GM12874 (cell line): ENCODE measurements at regions not wholly inside any gene's neighbourhood (a gene's known extent, or its start where the extent isn't known, plus 50 kb on each side); places are given as distances from the start of the nearest gene placed in this dataset.

Experiments used
- CTCF ChIP-seq: IDR thresholded peaks from 2 replicates; pipeline ENCODE4 v1.5.1; 2011; ENCODE audit warnings: low read depth, mild to moderate bottlenecking, control low read depth, low read length, moderate library complexity; ENCODE audit not compliant: insufficient read depth

GRCh38 chr13:62131604-62132003 lies 716.0 kb upstream of the PCDH20 start:
- no peak for TF ChIP-seq CTCF

GRCh38 chr13:62130062-62130970 lies 714.7 kb upstream of the PCDH20 start:
- TF ChIP-seq CTCF, result no peak

GRCh38 chr13:62129000-62129551 lies 713.4 kb upstream of the PCDH20 start:
- no peak for TF ChIP-seq CTCF

GRCh38 chr13:62126400-62126799 lies 710.8 kb upstream of the PCDH20 start:
- no peak for TF ChIP-seq CTCF

GRCh38 chr13:62125451-62125850 lies 709.8 kb upstream of the PCDH20 start:
- no peak for TF ChIP-seq CTCF

- no peak for TF ChIP-seq CTCF
These were observed 707.8 kb upstream of the PCDH20 start for GRCh38 chr13:62123409-62123808.

GRCh38 chr13:62122434-62122833 lies 706.8 kb upstream of the PCDH20 start:
- no peak for TF ChIP-seq CTCF
